Endothelial cell of umbilical vein (primary cell): ENCODE measurements at regions not wholly inside any gene's neighbourhood (a gene's known extent, or its start where the extent isn't known, plus 50 kb on each side); places are given as distances from the start of the nearest gene placed in this dataset.

Source experiments
- BruUV-seq: library from RNA; stranded (reverse); fragments of 400-500 nt; replicated peaks from 2 replicates; lab custom pipeline; 2021; lab: Mats Ljungman, UMichigan
- CTCF ChIA-PET: fragments of 300-600, 350-600 bp; sonication (Branson Sonifier 250); formaldehyde crosslinking; loops from one replicate; lab custom pipeline; 2021; ENCODE audit warnings: antibody characterized with exemption, inconsistent platforms; lab: Charles Lee
- POLR2A ChIA-PET: fragments of 300-600, 350-600 bp; sonication (Branson Sonifier 250); formaldehyde crosslinking; loops from one replicate; lab custom pipeline; 2021; ENCODE audit warnings: antibody characterized with exemption, inconsistent platforms; lab: Charles Lee
- DNase-seq: peaks from one replicate; pipeline ENCODE4 v3.0.0-alpha.2; 2011; ENCODE audit warnings: low read depth, low spot score
- FAIRE-seq: peaks from 2 replicates; lab custom pipeline; 2011; peaks lifted over from hg19 to GRCh38; lab: Jason Lieb, UNC
- H2AFZ ChIP-seq: 2 replicates; pipeline ENCODE4 v1.6.0; 2012; ENCODE audit warnings: low read depth, low read length, control low read depth, inconsistent platforms
- H3K27ac ChIP-seq: 2 replicates; pipeline ENCODE4 v1.5.1; 2011; ENCODE audit warnings: low read depth, mild to moderate bottlenecking, control low read depth, low read length, moderate library complexity; ENCODE audit not compliant: insufficient read depth
- H3K27me3 ChIP-seq, 2 experiments: 2 replicates each; pipeline versions ENCODE4 v1.6.0 to v1.6.1; 2011; ENCODE audit warnings: low read length in 2 of 2, mixed read lengths in 1 of 2; ENCODE audit not compliant: control insufficient read depth in 2 of 2, insufficient read depth in 2 of 2
- H3K36me3 ChIP-seq, 2 experiments: 2 replicates in 1 of 2; 3 replicates in 1 of 2; pipeline ENCODE4 v1.5.1; 2011; ENCODE audit warnings: low read length in 2 of 2, mild to moderate bottlenecking in 1 of 2, moderate library complexity in 1 of 2; ENCODE audit not compliant: control insufficient read depth in 2 of 2, insufficient read depth in 2 of 2; ENCODE audit errors: extremely low read depth in 1 of 2
- H3K4me1 ChIP-seq: 3 replicates; pipeline ENCODE4 v1.5.1; 2011; ENCODE audit warnings: mild to moderate bottlenecking, low read length; ENCODE audit not compliant: control insufficient read depth, insufficient read depth; ENCODE audit errors: extremely low read depth
- H3K4me2 ChIP-seq: 2 replicates; pipeline ENCODE4 v1.6.1; 2011; ENCODE audit warnings: low read length, control low read depth, mixed read lengths; ENCODE audit not compliant: insufficient read depth
- H3K4me3 ChIP-seq, 3 experiments: fragments of 200-600 bp in 1 of 3; sonication (generic), shearing (Covaris generic) in 1 of 3; replicated peaks in 1 of 3; 2 replicates each; pipeline ENCODE4 v1.5.1; 2011 to 2016; ENCODE audit warnings: control low read depth in 3 of 3, low read length in 3 of 3, mild to moderate bottlenecking in 2 of 3, inconsistent platforms in 1 of 3, low read depth in 1 of 3, moderate library complexity in 1 of 3; ENCODE audit not compliant: insufficient read depth in 1 of 3
- H3K79me2 ChIP-seq: 2 replicates; pipeline ENCODE4 v1.6.0; 2012; ENCODE audit warnings: low read length, inconsistent platforms; ENCODE audit not compliant: control insufficient read depth, insufficient read depth
- H3K9ac ChIP-seq: replicated peaks from 2 replicates; pipeline ENCODE3; 2011; ENCODE audit warnings: low read length, control low read depth; ENCODE audit not compliant: insufficient read depth; ENCODE audit errors: extremely low read depth
- H3K9me1 ChIP-seq: replicated peaks from 3 replicates; pipeline ENCODE4 v1.6.0; 2011; ENCODE audit warnings: mild to moderate bottlenecking, low read length; ENCODE audit not compliant: control insufficient read depth, insufficient read depth; ENCODE audit errors: extremely low read depth
- H3K9me3 ChIP-seq: replicated peaks from 2 replicates; pipeline ENCODE4 v1.5.1; 2012; ENCODE audit warnings: low read length, inconsistent platforms; ENCODE audit not compliant: control insufficient read depth, insufficient read depth
- H4K20me1 ChIP-seq: replicated peaks from 2 replicates; pipeline ENCODE3; 2011; ENCODE audit warnings: mild to moderate bottlenecking, low read length; ENCODE audit not compliant: control insufficient read depth, insufficient read depth; ENCODE audit errors: extremely low read depth
- EZH2 ChIP-seq: IDR thresholded peaks from 2 replicates; pipeline ENCODE4 v1.6.1; 2012; ENCODE audit warnings: borderline replicate concordance, low read depth, mild to moderate bottlenecking, moderate library complexity, low read length, inconsistent platforms; ENCODE audit not compliant: severe bottlenecking
- FOS ChIP-seq: IDR thresholded peaks from 2 replicates; pipeline ENCODE4 v1.6.1; 2011; ENCODE audit warnings: mild to moderate bottlenecking, low read length, moderate library complexity, borderline replicate concordance; ENCODE audit not compliant: insufficient read depth
- GATA2 ChIP-seq: IDR thresholded peaks from 2 replicates; pipeline ENCODE4 v1.7.0; 2011; ENCODE audit warnings: low read depth, mild to moderate bottlenecking, moderate library complexity, mixed read lengths, low read length; ENCODE audit not compliant: insufficient read length, insufficient read depth
- JUN ChIP-seq: IDR thresholded peaks from 2 replicates; pipeline ENCODE4 v1.6.1; 2011; ENCODE audit warnings: borderline replicate concordance, low read depth; ENCODE audit not compliant: insufficient read length, insufficient read depth
- MYC ChIP-seq: IDR thresholded peaks from one replicate; pipeline ENCODE4 v1.6.1; 2011; ENCODE audit warnings: mild to moderate bottlenecking, low read depth, low read length
- POLR2A ChIP-seq: IDR thresholded peaks from 2 replicates; pipeline ENCODE4 v1.6.1; 2012; ENCODE audit warnings: low read depth, mild to moderate bottlenecking, control low read depth, low read length
- POLR2AphosphoS5 ChIP-seq: IDR thresholded peaks from 2 replicates; pipeline ENCODE4 v1.6.1; 2012; ENCODE audit warnings: low read depth, mild to moderate bottlenecking, control low read depth, low read length, moderate library complexity; ENCODE audit not compliant: insufficient read depth
- dilution Hi-C: fragments of 300-500 bp; cut with MboI; formaldehyde crosslinking; loops from one replicate; pipeline ENCODE4 v1.15.0; 2019; ENCODE audit warnings: low sequenced_read_pairs; ENCODE audit not compliant: extremely low pct_ligation_motif_present
- intact Hi-C: fragments of 100-400 bp; cut with micrococcal nuclease; formaldehyde crosslinking; loops from one replicate; pipeline ENCODE4 v1.10.0; 2022
- TF ChIP-seq, protein P1 (sequence below): IDR thresholded peaks from 2 replicates; pipeline ENCODE4 v1.6.1; 2011; ENCODE audit not compliant: insufficient read depth, insufficient read length
- TF ChIP-seq, protein P2 (sequence below), 2 donors: IDR thresholded peaks; 1 replicate in 1 of 2; 2 replicates in 1 of 2; pipeline ENCODE4 v1.5.1; 2011; ENCODE audit warnings: low read length in 2 of 2, mild to moderate bottlenecking in 2 of 2, moderate library complexity in 2 of 2, control low read depth in 1 of 2, inconsistent platforms in 1 of 2, low read depth in 1 of 2; ENCODE audit not compliant: insufficient read depth in 1 of 2; ENCODE audit errors: extremely low read depth in 1 of 2

DNA sequence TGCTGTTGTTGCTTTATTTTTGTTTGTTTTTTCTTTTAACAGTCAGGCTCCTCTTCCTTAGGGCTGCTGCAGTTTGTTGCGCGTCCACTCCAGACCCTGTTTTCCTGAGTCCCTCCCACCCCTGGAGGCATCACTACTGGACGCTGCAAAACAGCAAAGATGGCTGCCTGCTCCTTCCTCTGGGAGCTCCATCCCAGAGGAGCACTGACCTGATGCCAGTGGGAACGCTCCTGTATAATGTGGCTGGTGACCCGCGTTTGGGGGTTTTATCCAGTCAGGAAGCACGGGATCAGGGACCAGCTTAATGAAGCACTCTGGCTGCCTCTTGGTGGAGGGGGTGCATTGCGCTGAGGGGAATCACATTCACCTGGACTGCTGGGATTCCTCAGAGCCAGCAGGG lies 1005.6 kb downstream of the CDH8 start:
- DNase-seq (no peak), FAIRE-seq (no peak)
- ChIA-PET CTCF (no interaction called here), POLR2A (no interaction called here)
- H3K27ac ChIP-seq, result no peak overlapping the region
- BruUV-seq, result no TSS peak
- dilution Hi-C loops, result no loop called here
- H3K9me1 ChIP-seq, result no peaks in the 10 kb centered on the region
- no peaks in the 10 kb centered on the region for H4K20me1 ChIP-seq
- TF ChIP-seq GATA2 (no peak), MYC (no peak), POLR2AphosphoS5 (no peak), JUN (no peak), POLR2A (no peak), EZH2 (no peak), FOS (no peak)
- TF ChIP-seq, protein P1, sequence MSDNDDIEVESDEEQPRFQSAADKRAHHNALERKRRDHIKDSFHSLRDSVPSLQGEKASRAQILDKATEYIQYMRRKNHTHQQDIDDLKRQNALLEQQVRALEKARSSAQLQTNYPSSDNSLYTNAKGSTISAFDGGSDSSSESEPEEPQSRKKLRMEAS, result no peak
- TF ChIP-seq, protein P2, sequence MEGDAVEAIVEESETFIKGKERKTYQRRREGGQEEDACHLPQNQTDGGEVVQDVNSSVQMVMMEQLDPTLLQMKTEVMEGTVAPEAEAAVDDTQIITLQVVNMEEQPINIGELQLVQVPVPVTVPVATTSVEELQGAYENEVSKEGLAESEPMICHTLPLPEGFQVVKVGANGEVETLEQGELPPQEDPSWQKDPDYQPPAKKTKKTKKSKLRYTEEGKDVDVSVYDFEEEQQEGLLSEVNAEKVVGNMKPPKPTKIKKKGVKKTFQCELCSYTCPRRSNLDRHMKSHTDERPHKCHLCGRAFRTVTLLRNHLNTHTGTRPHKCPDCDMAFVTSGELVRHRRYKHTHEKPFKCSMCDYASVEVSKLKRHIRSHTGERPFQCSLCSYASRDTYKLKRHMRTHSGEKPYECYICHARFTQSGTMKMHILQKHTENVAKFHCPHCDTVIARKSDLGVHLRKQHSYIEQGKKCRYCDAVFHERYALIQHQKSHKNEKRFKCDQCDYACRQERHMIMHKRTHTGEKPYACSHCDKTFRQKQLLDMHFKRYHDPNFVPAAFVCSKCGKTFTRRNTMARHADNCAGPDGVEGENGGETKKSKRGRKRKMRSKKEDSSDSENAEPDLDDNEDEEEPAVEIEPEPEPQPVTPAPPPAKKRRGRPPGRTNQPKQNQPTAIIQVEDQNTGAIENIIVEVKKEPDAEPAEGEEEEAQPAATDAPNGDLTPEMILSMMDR (IDR thresholded peaks at IDR 0.05; ENCODE audit: extremely low read depth in 1 of 2, insufficient read depth in 1 of 2, low read depth in 1 of 2, low read length in 2 of 2), result no peak
- no peak overlapping the region for H3K4me3 ChIP-seq
- no peaks in the 10 kb centered on the region for H3K4me1 ChIP-seq
- H3K4me2 ChIP-seq, result no peak overlapping the region
- no peak overlapping the region for H2AFZ ChIP-seq
- H3K27me3 ChIP-seq, result no peaks in the 10 kb centered on the region
- intact Hi-C loops, result no loop called here
- H3K9me3 ChIP-seq, result peaks cover 4% of the 10 kb centered on the region
- H3K79me2 ChIP-seq, result no peaks in the 10 kb centered on the region
- H3K36me3 ChIP-seq, result no peaks in the 10 kb centered on the region
- no peak overlapping the region for H3K9ac ChIP-seq
